Peyer's patch (tissue), 4 donors: ENCODE measurements at regions not wholly inside any gene's neighbourhood (a gene's known extent, or its start where the extent isn't known, plus 50 kb on each side); places are given as distances from the start of the nearest gene placed in this dataset.
"Not testable (repeated sequence)": the region's sequence is repeated elsewhere in the genome, so short reads cannot be mapped to it uniquely, and the experiment has no call there.

Source experiments
- DNase-seq, 3 donors: peaks; one replicate each; pipeline ENCODE4 v3.0.0-alpha.2; 2017 to 2019
- H3K27ac ChIP-seq, 4 donors: fragments of 200-600 bp; sonication (generic); one replicate each; pipeline ENCODE4 v1.5.1; 2016 to 2019
- H3K27me3 ChIP-seq, 2 donors: fragments of 200-600 bp; sonication (generic); one replicate each; pipeline ENCODE4 v1.5.1; 2019
- H3K36me3 ChIP-seq, 3 donors: fragments of 200-600 bp; sonication (generic); one replicate each; pipeline ENCODE4 v1.5.1; 2016 to 2019
- H3K4me1 ChIP-seq, 4 donors: fragments of 200-600 bp; sonication (generic); one replicate each; pipeline ENCODE4 v1.5.1; 2016 to 2019
- H3K4me3 ChIP-seq, 4 donors: fragments of 200-600 bp; sonication (generic); 1 replicate in 3 of 4; 2 replicates in 1 of 4; pipeline ENCODE4 v1.5.1; 2016 to 2019; ENCODE audit warnings: mild to moderate bottlenecking in 1 of 4
- H3K9me3 ChIP-seq, 4 donors: fragments of 200-600 bp; sonication (generic); one replicate each; pipeline ENCODE4 v1.5.1; 2016 to 2019; ENCODE audit warnings: mild to moderate bottlenecking in 1 of 4
- CTCF ChIP-seq, 6 experiments: fragments of 450-650 bp in 4 of 6; fragments of 200-600 bp in 2 of 6; sonication (generic) in 1 of 6; IDR thresholded peaks; one replicate each; pipeline ENCODE4 v1.5.1; 2017 to 2019; ENCODE audit warnings: antibody characterized with exemption in 6 of 6, mild to moderate bottlenecking in 3 of 6, moderate library complexity in 1 of 6
- POLR2A ChIP-seq, 2 donors: fragments of 450-650 bp; IDR thresholded peaks; one replicate each; pipeline ENCODE4 v1.5.1; 2017; ENCODE audit warnings: antibody characterized with exemption in 2 of 2, mild to moderate bottlenecking in 2 of 2, moderate library complexity in 2 of 2

- TF ChIP-seq CTCF (IDR thresholded peaks at IDR 0.05): no peak
- no peak for TF ChIP-seq POLR2A (IDR thresholded peaks at IDR 0.05)
- Histone ChIP-seq H3K4me3 (no peak overlapping the region), H3K4me1 (no peaks in the 10 kb centered on the region), H3K27ac (no peak overlapping the region), H3K9me3 (no peaks in the 10 kb centered on the region), H3K36me3 (no peaks in the 10 kb centered on the region), H3K27me3 (no peaks in the 10 kb centered on the region)
- no peak for DNase-seq
Observed at GRCh38 chr11:38900211-38900610, 2302.2 kb upstream of the RAG2 start.

GRCh38 chr11:38894201-38894600 is 2296.2 kb upstream of the RAG2 start:
- DNase-seq, H3K4me3 ChIP-seq, H3K27ac ChIP-seq, H3K4me1 ChIP-seq, H3K27me3 ChIP-seq, H3K9me3 ChIP-seq, H3K36me3 ChIP-seq: not testable (repeated sequence)

GRCh38 chr11:38884145-38884865 is 2286.3 kb upstream of the RAG2 start:
- TF ChIP-seq POLR2A (IDR thresholded peaks at IDR 0.05) (no peak), CTCF (IDR thresholded peaks at IDR 0.05) (no peak)
- H3K9me3 ChIP-seq: no peaks in the 10 kb centered on the region
- no peak for DNase-seq
- H3K4me3 ChIP-seq: no peak overlapping the region
- no peaks in the 10 kb centered on the region for H3K27me3 ChIP-seq
- no peak overlapping the region for H3K27ac ChIP-seq
- H3K4me1 ChIP-seq: no peaks in the 10 kb centered on the region
- H3K36me3 ChIP-seq: no peaks in the 10 kb centered on the region

GRCh38 chr11:38867338-38867737 is 2269.3 kb upstream of the RAG2 start:
- H3K36me3 ChIP-seq: no peaks in the 10 kb centered on the region
- no peak overlapping the region for H3K4me3 ChIP-seq
- H3K9me3 ChIP-seq: no peaks in the 10 kb centered on the region
- H3K27me3 ChIP-seq: no peaks in the 10 kb centered on the region
- H3K4me1 ChIP-seq: no peaks in the 10 kb centered on the region
- no peak overlapping the region for H3K27ac ChIP-seq
- no peak for DNase-seq
- TF ChIP-seq CTCF (IDR thresholded peaks at IDR 0.05): no peak

GRCh38 chr11:38865922-38866321 is 2267.9 kb upstream of the RAG2 start:
- Histone ChIP-seq H3K36me3 (no peaks in the 10 kb centered on the region), H3K27me3 (no peaks in the 10 kb centered on the region), H3K9me3 (no peaks in the 10 kb centered on the region), H3K27ac (no peak overlapping the region), H3K4me3 (no peak overlapping the region), H3K4me1 (no peaks in the 10 kb centered on the region)
- DNase-seq: no peak
- TF ChIP-seq CTCF (IDR thresholded peaks at IDR 0.05) (no peak), POLR2A (IDR thresholded peaks at IDR 0.05) (no peak)

GRCh38 chr11:38842991-38843390 is 2245.0 kb upstream of the RAG2 start:
- no peak overlapping the region for H3K27ac ChIP-seq
- no peak for DNase-seq

More at GRCh38 chr11:38842991-38843390, 2245.0 kb upstream of the RAG2 start:
- Histone ChIP-seq H3K27me3 (no peaks in the 10 kb centered on the region), H3K36me3 (no peaks in the 10 kb centered on the region), H3K4me1 (no peaks in the 10 kb centered on the region), H3K9me3 (no peaks in the 10 kb centered on the region), H3K4me3 (no peak overlapping the region)
- no peak for TF ChIP-seq CTCF (IDR thresholded peaks at IDR 0.05)
